ENCODE measurements at regions not wholly inside any gene's neighbourhood (a gene's known extent, or its start where the extent isn't known, plus 50 kb on each side); places are given as distances from the start of the nearest gene placed in this dataset.

- TF ChIP-seq POLR2A (IDR thresholded peaks at IDR 0.05; ENCODE audit: low read depth, low read length) (no peak), CTCF (IDR thresholded peaks at IDR 0.05; ENCODE audit: extremely low read depth in 1 of 2, insufficient read depth in 1 of 2, low read depth in 1 of 2, low read length in 2 of 2) (no peak), EZH2 (IDR thresholded peaks at IDR 0.05; ENCODE audit: borderline replicate concordance, low read depth, low read length, severe bottlenecking) (no peak)
These were observed 121.1 kb downstream of the CYLC2 start for GRCh38 chr9:103116246-103116645.
